ENCODE measurements at regions not wholly inside any gene's neighbourhood (a gene's known extent, or its start where the extent isn't known, plus 50 kb on each side); places are given as distances from the start of the nearest gene placed in this dataset.

DNA sequence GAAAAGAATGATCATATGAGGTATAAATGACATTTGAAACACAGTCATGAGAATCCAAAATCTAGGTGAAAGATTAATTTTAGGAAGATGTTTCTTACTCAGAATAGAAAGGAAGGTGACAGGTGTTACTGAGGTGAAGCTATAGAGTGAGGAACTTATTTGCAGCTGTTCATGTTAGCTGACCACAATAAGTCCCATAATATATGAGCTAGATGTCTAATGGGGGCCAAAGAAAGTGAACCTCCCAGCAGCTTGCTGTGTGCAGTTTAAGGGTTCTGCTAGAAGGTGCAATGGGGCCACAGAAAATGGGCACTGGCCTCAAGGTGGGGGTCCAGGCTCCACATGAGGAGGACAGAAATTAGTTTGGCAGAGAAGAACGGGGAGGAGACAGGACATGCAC, 1374.9 kb upstream of the CRIM1 start:
- DNase-seq (ENCODE audit: low read depth), result no peak

DNA sequence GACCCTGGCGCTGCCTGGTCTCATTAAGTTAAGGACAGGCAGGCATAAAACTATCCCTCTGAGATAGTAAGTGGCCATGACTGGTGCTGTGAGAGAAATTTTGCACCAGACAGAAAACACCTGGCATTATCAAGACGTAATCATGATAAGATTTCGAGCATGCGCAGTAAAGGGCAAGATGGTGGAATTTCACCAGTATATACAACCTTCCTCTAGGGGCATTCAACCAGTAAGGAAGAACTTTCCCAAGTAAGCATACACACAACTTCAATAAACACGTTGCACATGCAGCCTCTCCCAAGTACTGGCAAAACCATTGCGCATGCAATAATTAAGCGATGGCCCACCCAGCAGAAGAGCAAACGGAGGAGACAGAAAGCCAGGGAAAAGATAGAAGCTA, 1376.4 kb upstream of the CRIM1 start:
- DNase-seq (ENCODE audit: low read depth), result peak; percentile 18

DNA sequence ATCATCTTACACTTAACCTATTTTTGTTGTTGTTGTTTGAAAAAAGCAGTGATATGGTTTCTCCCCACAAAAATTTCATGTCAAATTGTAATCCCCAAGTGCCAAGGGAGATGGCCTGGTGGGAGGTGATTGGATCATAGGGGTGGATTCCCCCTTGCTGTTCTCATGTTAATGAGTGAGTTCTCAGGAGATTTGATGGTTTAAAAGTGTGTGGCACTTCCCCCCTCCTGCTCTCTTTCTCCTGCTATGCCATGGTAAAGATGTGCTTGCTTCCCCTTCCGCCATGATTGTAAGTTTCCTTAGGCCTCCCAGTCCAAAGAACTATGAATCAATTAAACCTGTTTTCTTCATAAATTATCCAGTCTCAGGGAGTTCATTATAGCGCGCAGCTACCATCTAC, 1362.7 kb upstream of the FAM98A start:
- no peak for DNase-seq (ENCODE audit: low read depth)

- DNase-seq (ENCODE audit: low read depth), result no peak
Observed at GRCh38 chr2:34954758-34955157, 1355.7 kb upstream of the FAM98A start.

GRCh38 chr2:34950797-34951196, 1351.7 kb upstream of the FAM98A start:
- DNase-seq (ENCODE audit: low read depth), result no peak

- DNase-seq (ENCODE audit: low read depth), result no peak
Observed at GRCh38 chr2:34949316-34949715, 1350.2 kb upstream of the FAM98A start.

GRCh38 chr2:34936089-34936488, 1337.0 kb upstream of the FAM98A start:
- DNase-seq (ENCODE audit: low read depth), result no peak

- DNase-seq (ENCODE audit: low read depth), result no peak
Observed at GRCh38 chr2:34912084-34912483, 1313.0 kb upstream of the FAM98A start.

DNA sequence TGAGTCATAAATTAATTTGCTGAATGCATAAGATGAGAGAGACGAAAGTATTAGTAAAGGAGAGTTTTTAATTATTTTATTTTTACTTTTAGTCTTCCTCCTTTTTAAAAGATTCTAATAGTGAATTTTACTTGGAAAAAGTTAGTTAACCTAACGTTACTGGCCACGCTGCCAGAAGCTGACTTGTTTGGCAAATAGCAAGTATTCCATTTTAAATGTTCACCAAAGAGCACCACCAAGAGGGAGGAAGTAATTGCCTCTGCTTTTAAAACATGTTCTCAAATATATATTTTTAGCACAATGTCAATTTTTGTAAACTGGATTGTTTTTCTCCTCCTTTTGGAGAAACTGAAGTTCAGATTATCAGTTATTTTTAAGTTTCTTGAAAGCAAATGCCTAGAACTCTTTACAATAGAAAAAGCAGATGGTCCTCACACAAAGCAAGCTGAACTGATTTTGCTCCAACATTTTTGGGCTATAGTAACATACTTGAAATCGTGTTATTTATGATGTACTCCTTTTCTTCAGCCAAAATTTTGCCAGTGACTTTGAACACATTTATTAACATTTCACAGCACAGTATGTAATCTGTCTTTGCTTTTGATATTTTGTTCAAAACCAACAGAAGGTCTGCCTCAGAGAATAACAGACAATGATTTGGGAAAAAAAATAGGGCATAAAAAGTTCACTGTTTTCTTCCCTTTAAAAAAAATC, 1311.0 kb upstream of the FAM98A start:
- no peak for DNase-seq (ENCODE audit: low read depth)

- no peak for DNase-seq (ENCODE audit: low read depth)
Observed at GRCh38 chr2:34907812-34908211, 1308.7 kb upstream of the FAM98A start.

- no peak for DNase-seq (ENCODE audit: low read depth)
Observed at GRCh38 chr2:34901739-34902138, 1302.6 kb upstream of the FAM98A start.

GRCh38 chr2:34899079-34899478, 1300.0 kb upstream of the FAM98A start:
- DNase-seq (ENCODE audit: low read depth), result no peak

- DNase-seq (ENCODE audit: low read depth), result no peak
Observed at GRCh38 chr2:34892766-34893165, 1293.7 kb upstream of the FAM98A start.

- no peak for DNase-seq (ENCODE audit: low read depth)
Observed at GRCh38 chr2:34892256-34892655, 1293.2 kb upstream of the FAM98A start.

DNA sequence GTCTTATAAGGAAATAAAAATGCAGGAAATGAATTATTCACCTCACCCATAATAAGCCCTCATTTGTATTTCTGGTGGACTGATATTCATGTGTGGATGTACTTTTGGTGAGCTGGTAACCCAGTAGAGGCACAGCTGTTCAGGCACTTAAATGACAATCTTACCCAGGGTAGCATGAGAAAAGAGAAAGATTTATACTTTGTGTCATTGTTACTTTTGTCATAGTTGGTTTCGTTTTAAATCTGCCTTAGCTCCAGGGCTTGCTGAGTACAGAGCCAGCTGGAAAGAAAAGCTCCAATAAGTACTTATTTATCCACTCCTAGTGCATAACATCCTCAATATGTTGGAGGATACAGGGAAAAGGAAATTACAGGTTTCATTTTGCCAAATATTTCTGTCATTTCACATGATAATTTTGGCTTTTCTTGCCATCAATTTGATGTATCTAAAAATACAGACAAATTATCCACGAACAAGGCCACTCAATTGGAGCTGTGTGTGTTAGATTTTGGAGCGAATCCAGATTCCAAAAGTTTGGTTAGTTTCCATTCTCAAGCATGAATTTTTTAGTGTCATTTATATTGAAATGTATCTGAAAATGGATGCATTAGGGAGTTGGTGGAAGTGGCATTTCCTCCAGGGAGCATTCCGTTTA, 1276.1 kb upstream of the FAM98A start:
- DNase-seq (ENCODE audit: low read depth), result no peak

DNA sequence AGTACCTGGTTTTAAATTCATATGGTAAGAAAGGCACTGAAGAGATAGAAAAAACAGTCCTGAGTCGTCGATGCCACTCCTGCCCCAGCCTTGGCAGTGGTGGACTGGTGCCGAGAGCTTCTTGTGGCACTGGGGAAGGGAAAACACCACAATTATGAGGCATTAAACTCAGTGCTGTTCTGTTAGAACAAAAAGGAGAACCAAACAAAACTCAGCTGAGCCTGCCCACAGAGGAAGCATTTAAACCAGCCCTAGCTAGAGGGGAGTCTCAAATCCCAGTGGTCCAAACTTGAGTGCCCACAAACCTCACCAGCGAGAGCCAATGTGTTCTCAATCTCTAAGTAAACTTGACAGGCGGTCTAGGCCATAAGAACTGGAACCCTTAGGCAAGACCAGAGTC, 1254.5 kb upstream of the FAM98A start:
- no peak for DNase-seq (ENCODE audit: low read depth)

- no peak for DNase-seq (ENCODE audit: low read depth)
Observed at GRCh38 chr2:34851804-34852203, 1252.7 kb upstream of the FAM98A start.

GRCh38 chr2:34849827-34850226, 1250.7 kb upstream of the FAM98A start:
- peak; percentile 1 for DNase-seq (ENCODE audit: low read depth)

DNA sequence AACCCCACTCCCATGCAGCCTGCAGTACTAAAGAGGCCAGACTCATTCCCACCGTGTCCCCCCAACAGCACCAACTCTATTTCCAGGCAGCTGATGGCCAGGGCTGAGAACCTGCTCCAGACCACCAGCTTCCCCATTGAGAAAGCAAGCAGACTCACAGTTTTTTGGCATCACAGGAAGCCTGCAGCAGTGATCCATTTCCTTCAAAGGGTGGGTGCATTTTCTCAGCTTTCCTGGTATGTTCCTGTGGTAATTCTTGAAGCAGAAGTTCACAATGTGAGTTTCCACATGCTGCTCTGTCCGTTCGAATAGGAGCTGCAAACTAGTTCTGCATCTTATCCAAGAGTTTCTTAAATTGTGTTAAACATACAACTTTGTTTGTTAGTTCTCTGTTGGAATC, 1249.6 kb upstream of the FAM98A start:
- no peak for DNase-seq (ENCODE audit: low read depth)

DNA sequence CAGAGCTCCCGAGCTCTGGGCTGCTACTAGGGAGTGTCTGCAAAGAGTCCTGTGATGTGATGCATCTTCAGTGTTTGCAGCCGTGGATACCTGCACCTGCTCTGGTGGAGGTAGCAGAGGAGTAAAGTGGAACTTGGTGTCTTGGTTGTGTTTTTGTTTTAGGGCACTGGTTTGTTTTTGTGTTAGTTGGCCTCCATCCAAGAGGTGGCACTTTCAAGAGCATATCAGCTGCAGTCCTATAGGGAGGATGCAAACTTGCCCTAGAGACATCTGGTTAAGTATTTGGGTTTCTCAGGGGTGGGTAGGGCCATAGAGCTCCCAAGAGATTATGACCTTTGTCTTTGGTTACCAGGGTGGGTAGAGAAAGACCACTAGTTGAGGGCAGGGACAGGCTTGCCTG, 1249.0 kb upstream of the FAM98A start:
- no peak for DNase-seq (ENCODE audit: low read depth)

DNA sequence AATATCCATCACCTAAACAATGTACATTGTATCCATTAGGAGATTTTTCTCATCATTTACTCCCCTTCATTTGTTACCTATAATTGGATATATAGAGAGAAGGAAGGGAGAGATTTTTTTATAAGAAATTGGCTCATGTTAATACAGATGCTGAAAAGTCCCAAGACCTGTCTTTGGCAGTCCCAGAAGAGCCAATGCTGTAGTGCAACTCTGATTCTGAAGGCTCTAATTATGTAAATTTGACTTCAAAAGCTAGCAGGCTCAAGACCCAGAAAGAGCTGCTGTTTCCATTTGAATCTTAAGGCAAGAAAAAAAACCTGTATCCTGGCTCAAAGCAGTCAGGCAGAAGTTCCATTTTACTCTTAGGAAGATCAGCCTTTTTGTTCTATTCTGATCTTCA, 1245.5 kb upstream of the FAM98A start:
- no peak for DNase-seq (ENCODE audit: low read depth)

- no peak for DNase-seq (ENCODE audit: low read depth)
Observed at GRCh38 chr2:34838408-34838807, 1239.3 kb upstream of the FAM98A start.

- no peak for DNase-seq (ENCODE audit: low read depth)
Observed at GRCh38 chr2:34836361-34836760, 1237.3 kb upstream of the FAM98A start.

GRCh38 chr2:34831096-34831495, 1232.0 kb upstream of the FAM98A start:
- DNase-seq (ENCODE audit: low read depth), result no peak

All from M059J (cell line).